Caco-2 (cell line): ENCODE measurements at regions not wholly inside any gene's neighbourhood (a gene's known extent, or its start where the extent isn't known, plus 50 kb on each side); places are given as distances from the start of the nearest gene placed in this dataset.

Experiments used
- BruUV-seq: library from RNA; stranded (reverse); fragments of 400-500 nt; replicated peaks from 2 replicates; lab custom pipeline; 2021; lab: Mats Ljungman, UMichigan
- CTCF ChIA-PET: fragments of 300-600 bp; sonication (Branson Sonifier 250); formaldehyde crosslinking; loops from one replicate; lab custom pipeline; 2022; ENCODE audit warnings: antibody characterized with exemption; lab: Charles Lee
- POLR2A ChIA-PET: fragments of 300-600 bp; sonication (Branson Sonifier 250); formaldehyde crosslinking; loops from one replicate; lab custom pipeline; 2022; ENCODE audit warnings: antibody characterized with exemption; lab: Charles Lee
- DNase-seq, 2 experiments: peaks; one replicate each; pipeline versions ENCODE4 v3.0.0 to v3.0.0-alpha.2; 2020 to 2022
- H3K27me3 ChIP-seq: replicated peaks from 2 replicates; pipeline ENCODE4 v1.6.0; 2011; ENCODE audit warnings: low read length; ENCODE audit not compliant: control insufficient read depth, insufficient read depth
- H3K36me3 ChIP-seq: 2 replicates; pipeline ENCODE4 v1.5.1; 2011; ENCODE audit warnings: low read length; ENCODE audit not compliant: control insufficient read depth, insufficient read depth
- H3K4me1 ChIP-seq: fragments of 250-450 bp; sonication (Bioruptor Pico); 2 replicates; pipeline ENCODE4 v1.5.1; 2020; ENCODE audit warnings: mild to moderate bottlenecking
- H3K4me3 ChIP-seq: 2 replicates; pipeline ENCODE4 v1.5.1; 2011; ENCODE audit warnings: low read depth, mild to moderate bottlenecking, control low read depth, low read length
- H3K9me3 ChIP-seq: fragments of 250-450 bp; sonication (Bioruptor Pico); 2 replicates; pipeline ENCODE4 v1.5.1; 2020; ENCODE audit warnings: mild to moderate bottlenecking, moderate library complexity
- H3K27ac Mint-ChIP-seq: one replicate; pipeline ENCODE4 v1.8.0; 2022; ENCODE audit warnings: mixed read lengths; ENCODE audit not compliant: unreplicated experiment
- H3K27me3 Mint-ChIP-seq: one replicate; pipeline ENCODE4 v1.8.0; 2022; ENCODE audit warnings: mixed read lengths; ENCODE audit not compliant: insufficient read depth, unreplicated experiment
- H3K36me3 Mint-ChIP-seq: one replicate; pipeline ENCODE4 v1.8.0; 2022; ENCODE audit warnings: mild to moderate bottlenecking, mixed read lengths; ENCODE audit not compliant: insufficient read depth, unreplicated experiment
- H3K4me1 Mint-ChIP-seq: one replicate; pipeline ENCODE4 v1.8.0; 2022; ENCODE audit warnings: low read depth, mixed read lengths; ENCODE audit not compliant: unreplicated experiment
- H3K4me3 Mint-ChIP-seq: one replicate; pipeline ENCODE4 v1.8.0; 2022; ENCODE audit warnings: mild to moderate bottlenecking, moderate library complexity, mixed read lengths; ENCODE audit not compliant: unreplicated experiment
- H3K9me3 Mint-ChIP-seq: one replicate; pipeline ENCODE4 v1.8.0; 2022; ENCODE audit warnings: mixed read lengths; ENCODE audit not compliant: unreplicated experiment
- intact Hi-C: fragments of 100-400 bp; cut with micrococcal nuclease; formaldehyde crosslinking; loops from one replicate; pipeline ENCODE4 v1.10.0; 2022; ENCODE audit not compliant: unreplicated experiment
- TF ChIP-seq, protein P1 (sequence below), 2 experiments: fragments of 200-600 bp in 1 of 2; IDR thresholded peaks; 1 replicate in 1 of 2; 2 replicates in 1 of 2; pipeline versions ENCODE4 v1.5.1 to v1.8.0; 2011 to 2022; ENCODE audit warnings: antibody characterized with exemption in 1 of 2, control low read depth in 1 of 2, inconsistent platforms in 1 of 2, low read depth in 1 of 2, low read length in 1 of 2, mild to moderate bottlenecking in 1 of 2, moderate library complexity in 1 of 2; ENCODE audit not compliant: insufficient read depth in 1 of 2, severe bottlenecking in 1 of 2, unreplicated experiment in 1 of 2

DNA sequence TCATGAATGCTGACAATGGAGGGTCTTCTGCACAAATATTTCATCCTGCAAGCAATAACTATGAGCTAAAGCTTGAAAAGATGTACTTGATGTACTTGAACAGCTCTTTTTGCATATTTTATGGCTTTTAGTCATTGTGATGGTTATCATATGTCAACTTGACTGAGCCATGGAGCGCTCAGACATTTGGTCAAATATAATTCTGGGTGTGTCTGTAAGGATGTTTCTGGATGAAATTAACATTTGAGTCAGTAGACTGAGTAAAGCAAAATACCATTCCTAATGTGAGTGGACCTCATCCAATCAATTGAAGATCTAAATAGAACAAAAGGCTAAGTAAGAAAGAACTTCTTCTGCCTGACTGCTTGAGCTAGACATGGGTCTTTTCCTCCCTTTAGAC is 509.0 kb downstream of the BCL11A start:
- Mint-ChIP-seq H3K36me3 (no peaks in the 10 kb centered on the region), H3K9me3 (peaks cover 9% of the 10 kb centered on the region), H3K27ac (no peak overlapping the region), H3K27me3 (no peaks in the 10 kb centered on the region), H3K4me3 (no peak overlapping the region), H3K4me1 (no peaks in the 10 kb centered on the region)
- POLR2A ChIA-PET, result no interaction called here
- no peak overlapping the region for H3K4me3 ChIP-seq
- no peaks in the 10 kb centered on the region for H3K9me3 ChIP-seq
- no peaks in the 10 kb centered on the region for H3K4me1 ChIP-seq
- H3K27me3 ChIP-seq, result no peaks in the 10 kb centered on the region
- no peak for DNase-seq
- TF ChIP-seq, protein P1, sequence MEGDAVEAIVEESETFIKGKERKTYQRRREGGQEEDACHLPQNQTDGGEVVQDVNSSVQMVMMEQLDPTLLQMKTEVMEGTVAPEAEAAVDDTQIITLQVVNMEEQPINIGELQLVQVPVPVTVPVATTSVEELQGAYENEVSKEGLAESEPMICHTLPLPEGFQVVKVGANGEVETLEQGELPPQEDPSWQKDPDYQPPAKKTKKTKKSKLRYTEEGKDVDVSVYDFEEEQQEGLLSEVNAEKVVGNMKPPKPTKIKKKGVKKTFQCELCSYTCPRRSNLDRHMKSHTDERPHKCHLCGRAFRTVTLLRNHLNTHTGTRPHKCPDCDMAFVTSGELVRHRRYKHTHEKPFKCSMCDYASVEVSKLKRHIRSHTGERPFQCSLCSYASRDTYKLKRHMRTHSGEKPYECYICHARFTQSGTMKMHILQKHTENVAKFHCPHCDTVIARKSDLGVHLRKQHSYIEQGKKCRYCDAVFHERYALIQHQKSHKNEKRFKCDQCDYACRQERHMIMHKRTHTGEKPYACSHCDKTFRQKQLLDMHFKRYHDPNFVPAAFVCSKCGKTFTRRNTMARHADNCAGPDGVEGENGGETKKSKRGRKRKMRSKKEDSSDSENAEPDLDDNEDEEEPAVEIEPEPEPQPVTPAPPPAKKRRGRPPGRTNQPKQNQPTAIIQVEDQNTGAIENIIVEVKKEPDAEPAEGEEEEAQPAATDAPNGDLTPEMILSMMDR (IDR thresholded peaks at IDR 0.05; ENCODE audit: insufficient read depth in 1 of 2, low read depth in 1 of 2, low read length in 1 of 2, severe bottlenecking in 1 of 2, unreplicated experiment in 1 of 2), result no peak
- CTCF ChIA-PET, result no interaction called here
- BruUV-seq, result no TSS peak
- H3K36me3 ChIP-seq, result no peaks in the 10 kb centered on the region
- intact Hi-C loops, result no loop called here

DNA sequence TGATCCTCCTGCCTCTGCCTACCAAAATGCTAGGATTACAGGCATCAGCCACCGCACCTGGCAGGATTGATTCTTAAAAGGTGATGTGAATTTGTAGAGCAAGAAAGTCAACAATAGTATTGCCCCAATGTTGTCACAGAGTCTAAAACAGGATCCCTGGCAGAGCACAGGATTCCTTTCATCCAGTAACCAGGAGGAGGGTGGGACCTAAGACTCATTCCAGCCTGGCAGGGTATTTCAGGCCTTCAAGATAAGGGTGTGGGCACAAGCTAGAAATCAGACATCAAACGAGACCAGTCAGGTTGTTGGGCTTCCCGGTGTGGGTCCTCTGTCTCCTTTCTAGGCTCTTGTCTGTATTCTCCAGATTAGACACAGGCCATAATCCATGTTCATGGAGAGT is 511.4 kb downstream of the BCL11A start:
- no peaks in the 10 kb centered on the region for H3K9me3 ChIP-seq
- no peaks in the 10 kb centered on the region for H3K36me3 Mint-ChIP-seq
- no peak for DNase-seq

DNA sequence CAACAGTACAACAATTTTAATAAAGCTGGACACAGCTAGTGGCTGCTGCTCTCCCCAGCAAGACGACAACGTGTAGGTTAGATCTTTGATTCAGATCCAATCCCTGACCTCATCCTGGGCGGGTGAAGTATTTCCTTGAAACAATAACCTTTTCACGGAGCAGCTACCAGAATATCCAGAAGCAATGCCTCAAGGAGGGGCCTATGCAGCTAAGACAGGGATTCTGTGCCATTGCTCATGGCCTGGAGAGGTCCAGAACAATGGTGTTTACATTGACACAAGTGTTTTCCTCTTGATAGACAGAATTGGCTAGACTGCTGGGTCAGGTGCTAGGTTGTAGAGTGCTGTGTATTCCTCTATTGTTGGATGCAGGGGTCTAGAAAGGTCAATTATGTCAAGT is 520.1 kb downstream of the BCL11A start:
- peaks cover 6% of the 10 kb centered on the region; the same call in 1 of the 2 replicates for H3K9me3 ChIP-seq
- H3K4me1 ChIP-seq, result no peaks in the 10 kb centered on the region
- no peak for DNase-seq
- H3K36me3 ChIP-seq, result no peaks in the 10 kb centered on the region
- Mint-ChIP-seq H3K27ac (no peak overlapping the region), H3K9me3 (peaks cover 41% of the 10 kb centered on the region), H3K27me3 (no peaks in the 10 kb centered on the region), H3K4me1 (no peaks in the 10 kb centered on the region), H3K36me3 (no peaks in the 10 kb centered on the region), H3K4me3 (no peak overlapping the region)
- no TSS peak for BruUV-seq
- H3K4me3 ChIP-seq, result no peak overlapping the region
- TF ChIP-seq, protein P1 (IDR thresholded peaks at IDR 0.05; ENCODE audit: insufficient read depth in 1 of 2, low read depth in 1 of 2, low read length in 1 of 2, severe bottlenecking in 1 of 2, unreplicated experiment in 1 of 2), result no peak
- intact Hi-C loops, result no loop called here
- H3K27me3 ChIP-seq, result no peaks in the 10 kb centered on the region
- CTCF ChIA-PET, result no interaction called here
- POLR2A ChIA-PET, result no interaction called here

More for the DNA sequence above, 511.4 kb downstream of the BCL11A start:
- TF ChIP-seq, protein P1 (IDR thresholded peaks at IDR 0.05; ENCODE audit: insufficient read depth in 1 of 2, low read depth in 1 of 2, low read length in 1 of 2, severe bottlenecking in 1 of 2, unreplicated experiment in 1 of 2), result no peak
- no peaks in the 10 kb centered on the region for H3K27me3 Mint-ChIP-seq
- Histone ChIP-seq H3K4me3 (no peak overlapping the region), H3K27me3 (no peaks in the 10 kb centered on the region), H3K36me3 (no peaks in the 10 kb centered on the region), H3K4me1 (no peaks in the 10 kb centered on the region)
- intact Hi-C loops, result no loop called here
- POLR2A ChIA-PET, result no interaction called here
- H3K4me1 Mint-ChIP-seq, result no peaks in the 10 kb centered on the region
- H3K9me3 Mint-ChIP-seq, result peaks cover 18% of the 10 kb centered on the region
- H3K27ac Mint-ChIP-seq, result no peak overlapping the region
- CTCF ChIA-PET, result no interaction called here
- no peak overlapping the region for H3K4me3 Mint-ChIP-seq
- no TSS peak for BruUV-seq
